ENCODE measurements at regions not wholly inside any gene's neighbourhood (a gene's known extent, or its start where the extent isn't known, plus 50 kb on each side); places are given as distances from the start of the nearest gene placed in this dataset.

DNA sequence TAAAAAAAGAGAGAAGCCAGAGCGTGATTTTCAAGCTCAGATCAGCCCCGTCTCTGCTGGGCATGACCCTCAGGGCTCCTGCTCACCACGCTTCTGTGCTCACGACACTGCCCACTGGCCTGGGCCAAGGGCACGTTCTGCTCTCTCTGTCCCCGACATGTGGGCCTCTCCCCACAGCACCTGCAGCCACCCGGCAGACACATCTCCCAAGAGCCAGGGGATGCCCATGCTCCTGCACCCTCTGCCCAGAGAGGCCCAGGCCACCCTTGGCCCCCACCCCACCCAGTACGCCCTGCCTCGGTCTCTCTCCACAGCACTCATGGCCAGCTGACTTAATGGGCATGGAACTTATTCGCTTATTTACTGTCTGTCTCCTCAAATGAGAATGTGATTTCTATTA is 175.4 kb upstream of the RNF32 start:
- Histone ChIP-seq H3K27ac (no peak overlapping the region), H3K36me3 (replicated peaks) (no peaks in the 10 kb centered on the region), H3K4me3 (ENCODE audit: low read depth, low read length) (no peak overlapping the region), H3K27me3 (replicated peaks) (no peaks in the 10 kb centered on the region)
- no peak for DNase-seq
- in situ Hi-C loops (cut with HindIII; ENCODE audit: low pct_ligation_motif_present, low sequenced_read_pairs): no loop called here
- TF ChIP-seq, protein P1, sequence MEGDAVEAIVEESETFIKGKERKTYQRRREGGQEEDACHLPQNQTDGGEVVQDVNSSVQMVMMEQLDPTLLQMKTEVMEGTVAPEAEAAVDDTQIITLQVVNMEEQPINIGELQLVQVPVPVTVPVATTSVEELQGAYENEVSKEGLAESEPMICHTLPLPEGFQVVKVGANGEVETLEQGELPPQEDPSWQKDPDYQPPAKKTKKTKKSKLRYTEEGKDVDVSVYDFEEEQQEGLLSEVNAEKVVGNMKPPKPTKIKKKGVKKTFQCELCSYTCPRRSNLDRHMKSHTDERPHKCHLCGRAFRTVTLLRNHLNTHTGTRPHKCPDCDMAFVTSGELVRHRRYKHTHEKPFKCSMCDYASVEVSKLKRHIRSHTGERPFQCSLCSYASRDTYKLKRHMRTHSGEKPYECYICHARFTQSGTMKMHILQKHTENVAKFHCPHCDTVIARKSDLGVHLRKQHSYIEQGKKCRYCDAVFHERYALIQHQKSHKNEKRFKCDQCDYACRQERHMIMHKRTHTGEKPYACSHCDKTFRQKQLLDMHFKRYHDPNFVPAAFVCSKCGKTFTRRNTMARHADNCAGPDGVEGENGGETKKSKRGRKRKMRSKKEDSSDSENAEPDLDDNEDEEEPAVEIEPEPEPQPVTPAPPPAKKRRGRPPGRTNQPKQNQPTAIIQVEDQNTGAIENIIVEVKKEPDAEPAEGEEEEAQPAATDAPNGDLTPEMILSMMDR (IDR thresholded peaks at IDR 0.05; ENCODE audit: low read depth, low read length, missing control alignments): no peak

DNA sequence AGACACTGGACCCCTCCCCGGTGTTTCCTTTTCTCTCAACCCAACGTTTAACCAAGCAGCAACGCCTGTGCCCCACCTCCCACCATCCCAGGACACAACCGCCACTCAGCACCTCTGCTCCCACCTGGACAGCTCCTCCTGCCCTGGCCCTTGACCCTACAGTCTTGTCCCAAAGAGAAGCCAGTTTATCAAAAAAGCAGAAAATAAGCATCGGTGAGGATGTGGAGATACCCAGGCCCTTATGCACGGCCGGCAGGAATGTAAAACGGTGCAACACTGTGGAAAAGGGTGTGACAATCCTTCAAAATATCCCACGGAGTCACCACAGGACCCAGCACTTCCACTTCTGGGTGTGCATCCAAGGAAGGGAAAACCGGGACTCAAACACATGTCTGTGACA is 176.2 kb upstream of the RNF32 start:
- no peak overlapping the region for H3K27ac ChIP-seq
- TF ChIP-seq, protein P1 (IDR thresholded peaks at IDR 0.05; ENCODE audit: low read depth, low read length, missing control alignments): no peak
- no peak for DNase-seq
- H3K4me3 ChIP-seq (ENCODE audit: low read depth, low read length): no peak overlapping the region
- in situ Hi-C loops (cut with HindIII; ENCODE audit: low pct_ligation_motif_present, low sequenced_read_pairs): no loop called here
- no peaks in the 10 kb centered on the region for H3K27me3 ChIP-seq (replicated peaks)
- H3K36me3 ChIP-seq (replicated peaks): no peaks in the 10 kb centered on the region

DNA sequence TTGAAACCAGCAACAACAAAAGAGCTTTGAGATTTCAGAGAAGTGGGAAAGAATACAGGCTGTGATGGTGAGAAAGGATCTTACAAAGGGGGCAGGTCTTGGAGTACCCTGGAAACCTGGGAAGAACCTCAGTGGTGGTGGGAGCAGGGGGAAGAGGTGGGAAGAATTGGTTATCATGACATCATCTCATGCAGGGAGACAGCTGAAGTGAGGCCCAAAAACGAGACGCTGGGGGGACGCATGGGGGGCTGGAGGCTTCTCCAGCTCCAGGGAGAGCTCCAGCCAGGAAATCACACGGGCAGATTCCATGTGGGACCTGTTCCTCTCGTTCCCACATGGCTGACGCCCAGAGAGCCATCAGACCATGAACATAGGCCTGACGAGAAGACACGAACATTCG is 177.3 kb upstream of the RNF32 start:
- no peak for DNase-seq
- in situ Hi-C loops (cut with HindIII; ENCODE audit: low pct_ligation_motif_present, low sequenced_read_pairs): no loop called here
- no peak overlapping the region for H3K4me3 ChIP-seq (ENCODE audit: low read depth, low read length)
- TF ChIP-seq, protein P1 (IDR thresholded peaks at IDR 0.05; ENCODE audit: low read depth, low read length, missing control alignments): no peak
- no peak overlapping the region for H3K27ac ChIP-seq
- H3K27me3 ChIP-seq (replicated peaks): no peaks in the 10 kb centered on the region
- H3K36me3 ChIP-seq (replicated peaks): no peaks in the 10 kb centered on the region

DNA sequence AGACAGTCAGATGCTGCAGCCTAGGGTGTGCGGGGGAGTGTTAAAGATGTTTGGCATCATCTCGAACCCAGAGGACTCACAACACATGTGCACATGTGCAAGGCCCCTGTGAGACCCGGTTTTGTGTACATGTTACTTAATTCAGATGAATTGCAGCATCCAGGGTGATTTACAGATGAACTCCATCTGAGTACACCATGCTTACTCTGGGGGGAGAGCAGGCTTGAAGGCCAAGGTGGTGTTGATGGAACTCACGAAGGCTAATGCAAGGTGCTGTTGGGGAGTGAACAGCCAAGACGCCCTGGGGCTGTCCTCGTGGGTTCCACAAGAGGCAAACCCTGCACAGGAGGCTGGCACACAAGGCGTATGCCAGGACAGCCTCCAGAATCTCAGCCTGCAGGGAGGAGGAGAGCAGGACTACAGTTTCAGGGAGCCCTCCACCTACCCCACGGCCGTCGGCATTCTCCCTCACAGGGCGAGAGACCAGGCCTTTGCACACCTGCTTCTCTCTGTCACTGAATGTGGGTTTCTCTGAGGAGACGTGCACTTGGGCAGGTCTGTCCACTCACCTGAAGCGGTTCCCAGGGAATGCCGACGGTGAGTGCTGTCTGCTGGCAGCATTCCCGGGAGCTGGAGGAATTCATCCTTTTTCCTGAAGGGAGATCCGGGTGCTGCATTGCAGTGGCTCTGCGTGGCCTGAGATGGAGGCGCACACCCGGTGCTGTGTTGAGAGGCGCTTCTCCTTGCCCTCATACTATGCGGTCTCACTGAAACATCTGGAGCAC is 178.5 kb upstream of the RNF32 start:
- TF ChIP-seq, protein P1 (IDR thresholded peaks at IDR 0.05; ENCODE audit: low read depth, low read length, missing control alignments): no peak
- Histone ChIP-seq H3K27ac (no peak overlapping the region), H3K4me3 (ENCODE audit: low read depth, low read length) (no peak overlapping the region), H3K36me3 (replicated peaks) (no peaks in the 10 kb centered on the region), H3K27me3 (replicated peaks) (no peaks in the 10 kb centered on the region)
- DNase-seq: no peak
- in situ Hi-C loops (cut with HindIII; ENCODE audit: low pct_ligation_motif_present, low sequenced_read_pairs): no loop called here

DNA sequence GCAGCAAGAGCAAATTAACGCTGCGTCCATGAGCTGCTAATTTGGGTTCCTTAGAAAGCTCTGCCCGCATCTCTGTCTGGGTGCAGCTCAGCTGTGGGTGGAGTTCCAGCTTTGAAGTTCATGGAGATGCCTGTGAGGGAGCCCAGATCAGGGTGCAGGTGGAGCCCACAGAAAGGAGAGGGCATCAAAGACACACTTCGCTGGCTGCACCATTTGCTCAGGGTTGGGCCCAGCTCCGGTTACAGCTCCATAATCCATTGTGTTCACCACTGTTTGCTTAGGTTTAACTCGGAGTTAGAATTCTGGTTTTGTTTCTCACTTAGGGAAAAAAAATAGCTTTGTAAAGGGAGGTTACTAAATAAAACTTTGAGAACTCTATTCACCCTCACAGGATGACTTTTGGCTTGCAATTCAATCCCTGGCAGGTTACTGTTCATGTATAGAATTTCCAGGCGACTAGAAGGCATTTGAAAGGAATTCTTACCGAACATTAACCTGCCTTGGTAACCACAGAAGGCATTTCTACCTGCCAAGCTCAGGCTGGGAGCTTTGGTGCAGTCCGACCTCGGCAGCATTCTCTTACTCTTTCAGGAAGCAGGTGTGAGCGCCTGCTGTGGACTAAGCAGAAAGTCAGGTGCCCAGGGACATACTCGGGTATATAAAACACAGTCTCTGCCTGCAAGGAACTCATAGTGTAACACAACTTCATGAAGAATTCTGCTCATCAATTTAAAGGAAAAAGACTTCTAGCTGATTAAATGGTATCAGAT is 179.5 kb upstream of the RNF32 start:
- no peak overlapping the region for H3K27ac ChIP-seq
- no peak overlapping the region for H3K4me3 ChIP-seq (ENCODE audit: low read depth, low read length)
- in situ Hi-C loops (cut with HindIII; ENCODE audit: low pct_ligation_motif_present, low sequenced_read_pairs): no loop called here
- no peaks in the 10 kb centered on the region for H3K36me3 ChIP-seq (replicated peaks)
- no peaks in the 10 kb centered on the region for H3K27me3 ChIP-seq (replicated peaks)
- TF ChIP-seq, protein P1 (IDR thresholded peaks at IDR 0.05; ENCODE audit: low read depth, low read length, missing control alignments): no peak
- no peak for DNase-seq

All from brain microvascular endothelial cell (primary cell).